SK-N-SH (cell line): ENCODE measurements at regions not wholly inside any gene's neighbourhood (a gene's known extent, or its start where the extent isn't known, plus 50 kb on each side); places are given as distances from the start of the nearest gene placed in this dataset.

Experiments used
- CTCF ChIA-PET: fragments of 300-600, 350-600 bp; formaldehyde crosslinking; extraction: SDS; loops from one replicate; lab custom pipeline; 2021; lab: Yijun Ruan, JAX
- POLR2A ChIA-PET: fragments of 350-600 bp; sonication (Branson Sonifier 250); formaldehyde crosslinking; extraction: SDS; loops from one replicate; lab custom pipeline; 2020; ENCODE audit warnings: antibody characterized with exemption, inconsistent platforms; lab: Yijun Ruan, JAX
- DNase-seq: peaks from one replicate; pipeline ENCODE4 v3.0.0; 2012
- H2AFZ ChIP-seq: fragments of 200-600 bp; sonication (generic); 2 replicates; pipeline ENCODE4 v1.8.1; 2016; ENCODE audit warnings: antibody characterized with exemption, mild to moderate bottlenecking, low read depth
- H3F3A ChIP-seq: fragments of 200-600 bp; sonication (generic); replicated peaks from 2 replicates; pipeline ENCODE3; 2016; ENCODE audit warnings: antibody characterized with exemption, mild to moderate bottlenecking; ENCODE audit not compliant: insufficient read depth
- H3K27ac ChIP-seq, 2 experiments: fragments of 200-500 bp in 1 of 2; fragments of 200-600 bp in 1 of 2; sonication (Bioruptor generic) in 1 of 2; sonication (generic), shearing (Covaris generic) in 1 of 2; 2 replicates each; pipeline versions ENCODE4 v1.5.1 to v1.6.1; 2014 to 2016; ENCODE audit warnings: low read depth in 2 of 2, inconsistent platforms in 1 of 2, low read length in 1 of 2, mild to moderate bottlenecking in 1 of 2, mixed read lengths in 1 of 2
- H3K27me3 ChIP-seq: fragments of 200-600 bp; sonication (generic), shearing (Covaris generic); 2 replicates; pipeline ENCODE4 v1.6.1; 2016; ENCODE audit warnings: mixed run types; ENCODE audit not compliant: insufficient read depth
- H3K36me3 ChIP-seq, 2 experiments: fragments of 200-500 bp in 1 of 2; fragments of 200-600 bp in 1 of 2; sonication (Bioruptor generic) in 1 of 2; sonication (generic) in 1 of 2; replicated peaks in 1 of 2; 2 replicates each; pipeline versions ENCODE3 to v1.5.1; 2014 to 2016; ENCODE audit warnings: low read length in 1 of 2, mild to moderate bottlenecking in 1 of 2; ENCODE audit not compliant: insufficient read depth in 2 of 2, control insufficient read depth in 1 of 2
- H3K4me1 ChIP-seq, 2 experiments: fragments of 200-500 bp in 1 of 2; fragments of 200-600 bp in 1 of 2; sonication (Bioruptor generic) in 1 of 2; sonication (generic), shearing (Covaris generic) in 1 of 2; 2 replicates each; pipeline versions ENCODE4 v1.5.1 to v1.6.1; 2014 to 2016; ENCODE audit warnings: low read depth in 1 of 2, low read length in 1 of 2, mixed run types in 1 of 2; ENCODE audit not compliant: insufficient read depth in 2 of 2, control insufficient read depth in 1 of 2
- H3K4me2 ChIP-seq: fragments of 200-600 bp; sonication (generic), shearing (Covaris generic); 2 replicates; pipeline ENCODE4 v1.6.1; 2017; ENCODE audit warnings: mixed run types
- H3K4me3 ChIP-seq, 2 experiments: fragments of 200-500 bp in 1 of 2; fragments of 200-600 bp in 1 of 2; sonication (Bioruptor generic) in 1 of 2; sonication (generic), shearing (Covaris generic) in 1 of 2; 2 replicates each; pipeline versions ENCODE4 v1.5.1 to v1.8.1; 2014 to 2016; ENCODE audit warnings: low read depth in 2 of 2, inconsistent platforms in 1 of 2, low read length in 1 of 2, mild to moderate bottlenecking in 1 of 2, mixed read lengths in 1 of 2, moderate library complexity in 1 of 2
- H3K79me2 ChIP-seq: fragments of 200-600 bp; sonication (generic); 2 replicates; pipeline ENCODE4 v1.8.1; 2017; ENCODE audit warnings: mild to moderate bottlenecking; ENCODE audit not compliant: insufficient read depth
- H3K9ac ChIP-seq: fragments of 200-600 bp; sonication (generic); 2 replicates; pipeline ENCODE4 v1.6.1; 2017; ENCODE audit warnings: mixed run types
- H3K9me2 ChIP-seq: fragments of 200-600 bp; sonication (generic); 2 replicates; pipeline ENCODE4 v1.6.1; 2017; ENCODE audit warnings: mixed run types
- H3K9me3 ChIP-seq: fragments of 200-600 bp; sonication (generic); 2 replicates; pipeline ENCODE4 v1.6.1; 2017; ENCODE audit warnings: mixed run types, mild to moderate bottlenecking, moderate library complexity
- H4K20me1 ChIP-seq: fragments of 200-600 bp; sonication (generic); 2 replicates; pipeline ENCODE4 v1.6.1; 2017; ENCODE audit warnings: mild to moderate bottlenecking, mixed run types; ENCODE audit not compliant: insufficient read depth
- CHD2 ChIP-seq: fragments of 150-350 bp; IDR thresholded peaks from 2 replicates; pipeline ENCODE4 v1.6.1; 2018; ENCODE audit warnings: low read length; ENCODE audit not compliant: partially characterized antibody
- EP300 ChIP-seq, 2 experiments: IDR thresholded peaks; 2 replicates each; pipeline versions ENCODE4 v1.4.0 to v1.6.1; 2012; ENCODE audit warnings: borderline replicate concordance in 1 of 2, low read depth in 1 of 2, low read length in 1 of 2
- EZH2phosphoT487 ChIP-seq: fragments of 200-600 bp; sonication (generic); IDR thresholded peaks from 2 replicates; pipeline ENCODE4 v1.6.1; 2017; ENCODE audit warnings: low read depth, mixed run types, mild to moderate bottlenecking, antibody characterized with exemption, moderate library complexity, borderline replicate concordance
- FOXM1 ChIP-seq: IDR thresholded peaks from 2 replicates; pipeline ENCODE4 v1.4.0; 2012; ENCODE audit warnings: low read depth, mild to moderate bottlenecking
- GATA2 ChIP-seq: sonication (generic); formaldehyde crosslinking; IDR thresholded peaks from 2 replicates; pipeline ENCODE4 v1.5.0; 2020; ENCODE audit warnings: mild to moderate bottlenecking, missing genetic modification reagents
- IRF3 ChIP-seq: fragments of 150-350 bp; IDR thresholded peaks from 2 replicates; pipeline ENCODE4 v1.6.1; 2016; ENCODE audit warnings: mild to moderate bottlenecking, low read depth, low read length
- JUND ChIP-seq: IDR thresholded peaks from 2 replicates; pipeline ENCODE4 v1.4.0; 2012
- MAX ChIP-seq: IDR thresholded peaks from 2 replicates; pipeline ENCODE4 v1.4.0; 2012; ENCODE audit warnings: low read depth
- MEF2A ChIP-seq: IDR thresholded peaks from 2 replicates; pipeline ENCODE4 v1.4.0; 2012; ENCODE audit warnings: low read depth, borderline replicate concordance
- NFIC ChIP-seq: IDR thresholded peaks from 2 replicates; pipeline ENCODE4 v1.4.0; 2012; ENCODE audit warnings: borderline replicate concordance
- NRF1 ChIP-seq: IDR thresholded peaks from 2 replicates; pipeline ENCODE4 v1.6.1; 2012; ENCODE audit warnings: low read depth, mild to moderate bottlenecking, low read length
- POLR2AphosphoS5 ChIP-seq: IDR thresholded peaks from 2 replicates; pipeline ENCODE4 v1.6.1; 2012; ENCODE audit warnings: low read depth, low read length
- RAD21 ChIP-seq: IDR thresholded peaks from 2 replicates; pipeline ENCODE4 v1.6.1; 2012; ENCODE audit warnings: mild to moderate bottlenecking, low read length
- REST ChIP-seq: IDR thresholded peaks from 2 replicates; pipeline ENCODE4 v1.6.1; 2012; ENCODE audit warnings: mild to moderate bottlenecking, low read depth, low read length, moderate library complexity
- RFX5 ChIP-seq: IDR thresholded peaks from 2 replicates; pipeline ENCODE4 v1.6.1; 2012; ENCODE audit warnings: mild to moderate bottlenecking, improper control_type of control experiment, low read length
- TAF1 ChIP-seq: IDR thresholded peaks from 2 replicates; pipeline ENCODE4 v1.6.1; 2012; ENCODE audit warnings: low read depth, mild to moderate bottlenecking, low read length, moderate library complexity, borderline replicate concordance
- TEAD4 ChIP-seq: IDR thresholded peaks from 2 replicates; pipeline ENCODE4 v1.4.0; 2012; ENCODE audit warnings: mild to moderate bottlenecking, borderline replicate concordance; ENCODE audit not compliant: insufficient read depth
- ZBTB33 ChIP-seq: IDR thresholded peaks from 2 replicates; pipeline ENCODE4 v1.4.0; 2012; ENCODE audit warnings: low read depth, borderline replicate concordance
- WGBS: methylation state at CpG from one replicate; pipeline ENCODE4 v1.1.6; 2017; ENCODE audit warnings: low lambda C conversion rate; 5-methylcytosine and 5-hydroxymethylcytosine counted together
- TF ChIP-seq, protein P1 (sequence below): IDR thresholded peaks from 2 replicates; pipeline ENCODE4; 2012

- TF ChIP-seq IRF3 (no peak), NRF1 (no peak), JUND (no peak), RAD21 (no peak), RFX5 (no peak), POLR2AphosphoS5 (no peak), EP300 (IDR thresholded peaks at IDR 0.05; ENCODE audit: borderline replicate concordance in 1 of 2, low read depth in 1 of 2, low read length in 1 of 2) (no peak), NFIC (no peak)
Measured at GRCh38 chr11:71193431-71193830, 58.9 kb downstream of the SHANK2 start (continued).

- H3K9me3 ChIP-seq, result no peaks in the 10 kb centered on the region
- CTCF ChIA-PET, result no interaction called here
- no peak overlapping the region for H3K9ac ChIP-seq
- no peak for DNase-seq
- no peaks in the 10 kb centered on the region for H3K9me2 ChIP-seq
- no peak overlapping the region for H3K4me2 ChIP-seq
- no peak overlapping the region for H3K4me3 ChIP-seq
- no peak overlapping the region for H3K27ac ChIP-seq
- TF ChIP-seq RAD21 (no peak), MAX (no peak), REST (no peak), TAF1 (no peak)
- no peaks in the 10 kb centered on the region for H3K79me2 ChIP-seq
- POLR2A ChIA-PET, result no interaction called here
- no peaks in the 10 kb centered on the region for H4K20me1 ChIP-seq
- no peaks in the 10 kb centered on the region for H3K36me3 ChIP-seq
- H3K4me1 ChIP-seq, result no peaks in the 10 kb centered on the region
- H2AFZ ChIP-seq, result no peak overlapping the region
- no peaks in the 10 kb centered on the region for H3K27me3 ChIP-seq
- no peaks in the 10 kb centered on the region for H3F3A ChIP-seq
- 37% methylated on average over 3 of the region's 3 CpGs for WGBS
Measured at GRCh38 chr11:71192629-71193028, 59.7 kb downstream of the SHANK2 start.

DNA sequence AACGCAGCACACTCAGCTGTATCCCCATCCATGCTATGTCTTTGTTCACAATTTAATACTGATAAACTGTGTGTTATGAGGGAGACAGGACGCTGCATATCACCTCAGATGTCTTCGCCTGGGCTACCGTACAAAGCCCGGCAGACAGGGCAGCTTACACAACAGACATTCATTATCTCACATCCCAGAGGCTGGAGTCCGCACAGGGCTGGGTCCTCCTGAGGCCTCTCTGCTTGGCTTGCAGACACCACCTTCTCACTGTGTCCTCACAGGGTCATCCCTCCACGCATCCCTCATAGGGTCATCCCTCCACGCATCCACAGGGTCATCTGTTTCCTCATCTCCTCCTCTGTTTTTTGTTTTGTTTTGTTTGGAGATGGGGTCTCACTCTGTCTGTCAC is 61.2 kb downstream of the SHANK2 start:
- Histone ChIP-seq H3K27me3 (no peaks in the 10 kb centered on the region), H3K36me3 (no peaks in the 10 kb centered on the region), H3K4me1 (no peaks in the 10 kb centered on the region), H3K4me2 (no peak overlapping the region), H3K4me3 (no peak overlapping the region), H3K27ac (no peak overlapping the region), H3F3A (no peaks in the 10 kb centered on the region), H3K79me2 (no peaks in the 10 kb centered on the region), H4K20me1 (no peaks in the 10 kb centered on the region), H3K9me2 (no peaks in the 10 kb centered on the region), H3K9ac (no peak overlapping the region), H3K9me3 (no peaks in the 10 kb centered on the region), H2AFZ (no peak overlapping the region)
- WGBS, result 63% methylated on average over 8 of the region's 8 CpGs
- ChIA-PET CTCF (no interaction called here), POLR2A (no interaction called here)
- no peak for DNase-seq
- TF ChIP-seq ZBTB33 (no peak), RFX5 (no peak), TAF1 (no peak), POLR2AphosphoS5 (no peak), EZH2phosphoT487 (no peak), NRF1 (no peak), TEAD4 (no peak), CHD2 (no peak), GATA2 (CRISPR knock-in tag) (no peak), FOXM1 (no peak), MEF2A (no peak)
- TF ChIP-seq, protein P1, sequence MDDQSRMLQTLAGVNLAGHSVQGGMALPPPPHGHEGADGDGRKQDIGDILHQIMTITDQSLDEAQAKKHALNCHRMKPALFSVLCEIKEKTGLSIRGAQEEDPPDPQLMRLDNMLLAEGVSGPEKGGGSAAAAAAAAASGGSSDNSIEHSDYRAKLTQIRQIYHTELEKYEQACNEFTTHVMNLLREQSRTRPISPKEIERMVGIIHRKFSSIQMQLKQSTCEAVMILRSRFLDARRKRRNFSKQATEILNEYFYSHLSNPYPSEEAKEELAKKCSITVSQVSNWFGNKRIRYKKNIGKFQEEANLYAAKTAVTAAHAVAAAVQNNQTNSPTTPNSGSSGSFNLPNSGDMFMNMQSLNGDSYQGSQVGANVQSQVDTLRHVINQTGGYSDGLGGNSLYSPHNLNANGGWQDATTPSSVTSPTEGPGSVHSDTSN, result no peak
